HepG2 (cell line): ENCODE measurements at regions not wholly inside any gene's neighbourhood (a gene's known extent, or its start where the extent isn't known, plus 50 kb on each side); places are given as distances from the start of the nearest gene placed in this dataset.

Experiments used
- ATAC-seq: fragments of 200-7000 bp; cut with Tn5 transposase; 3 replicates; pipeline ENCODE4 v1.9.1; 2020; ENCODE audit warnings: mild to moderate bottlenecking, moderate library complexity
- BruUV-seq: library from RNA; stranded (reverse); fragments of 400-500 nt; replicated peaks from 2 replicates; lab custom pipeline; 2021; lab: Mats Ljungman, UMichigan
- CTCF ChIA-PET: fragments of 300-600 bp; formaldehyde crosslinking; extraction: SDS; loops from one replicate; lab custom pipeline; 2021; ENCODE audit warnings: low total read pairs, inconsistent platforms, low intra/inter-chr PET ratio; lab: Yijun Ruan, JAX
- POLR2A ChIA-PET: fragments of 350-600 bp; sonication (Branson Sonifier 250); formaldehyde crosslinking; loops from one replicate; lab custom pipeline; 2020; ENCODE audit warnings: antibody characterized with exemption, inconsistent platforms; lab: Yijun Ruan, JAX
- DNase-seq: peaks from one replicate; pipeline ENCODE4 v3.0.0-alpha.2; 2015; ENCODE audit warnings: low spot score
- FAIRE-seq: peaks from 3 replicates; lab custom pipeline; 2011; peaks lifted over from hg19 to GRCh38; lab: Jason Lieb, UNC
- H2AFZ ChIP-seq: one replicate; pipeline ENCODE4 v1.6.1; 2011; ENCODE audit warnings: low read length, inconsistent platforms
- H3K27ac ChIP-seq: fragments of 300-600 bp; 3 replicates; pipeline ENCODE4 v1.8.0; 2011; ENCODE audit warnings: mixed run types, mild to moderate bottlenecking, mixed read lengths, low read length, inconsistent platforms; ENCODE audit not compliant: insufficient read depth; ENCODE audit errors: extremely low read length
- H3K27me3 ChIP-seq, 2 experiments: fragments of 200-600 bp in 1 of 2; 2 replicates in 1 of 2; 3 replicates in 1 of 2; pipeline versions ENCODE4 v1.6.0 to v1.8.0; 2011; ENCODE audit warnings: low read length in 2 of 2, mild to moderate bottlenecking in 2 of 2, moderate library complexity in 2 of 2, inconsistent platforms in 1 of 2; ENCODE audit not compliant: insufficient read depth in 2 of 2, control insufficient read depth in 1 of 2
- H3K36me3 ChIP-seq, 2 experiments: fragments of 200-600 bp in 1 of 2; replicated peaks in 1 of 2; 2 replicates in 1 of 2; 3 replicates in 1 of 2; pipeline versions ENCODE4 v1.5.1 to v1.8.0; 2011; ENCODE audit warnings: low read length in 2 of 2, inconsistent platforms in 1 of 2; ENCODE audit not compliant: insufficient read depth in 2 of 2, control insufficient read depth in 1 of 2
- H3K4me1 ChIP-seq: 2 replicates; pipeline ENCODE4 v1.5.1; 2012; ENCODE audit warnings: low read length, inconsistent platforms; ENCODE audit not compliant: insufficient read depth
- H3K4me2 ChIP-seq: 2 replicates; pipeline ENCODE4 v1.6.0; 2011; ENCODE audit warnings: low read depth, low read length, inconsistent platforms
- H3K4me3 ChIP-seq, 3 experiments: fragments of 200-600 bp in 1 of 3; sonication (generic), shearing (Covaris generic) in 1 of 3; replicated peaks in 1 of 3; 2 replicates each; pipeline ENCODE4 v1.5.1; 2011 to 2016; ENCODE audit warnings: low read length in 3 of 3, inconsistent platforms in 2 of 3, low read depth in 2 of 3, mild to moderate bottlenecking in 2 of 3, control low read depth in 1 of 3, mixed read lengths in 1 of 3; ENCODE audit not compliant: insufficient read depth in 1 of 3
- H3K79me2 ChIP-seq: one replicate; pipeline ENCODE4 v1.6.1; 2011; ENCODE audit warnings: low read length, inconsistent platforms; ENCODE audit not compliant: insufficient read depth
- H3K9ac ChIP-seq: 2 replicates; pipeline ENCODE4 v1.6.0; 2011; ENCODE audit warnings: mild to moderate bottlenecking, low read depth, low read length, inconsistent platforms; ENCODE audit not compliant: insufficient read depth
- H3K9me3 ChIP-seq: 2 replicates; pipeline ENCODE4 v1.5.1; 2012; ENCODE audit warnings: mild to moderate bottlenecking, low read length
- H4K20me1 ChIP-seq: 2 replicates; pipeline ENCODE4 v1.6.0; 2011; ENCODE audit warnings: inconsistent platforms, mild to moderate bottlenecking, low read length, moderate library complexity; ENCODE audit not compliant: insufficient read depth
- BCLAF1 ChIP-seq: fragments of 450-650 bp; IDR thresholded peaks from 2 replicates; pipeline ENCODE4 v1.6.1; 2017; ENCODE audit warnings: mild to moderate bottlenecking
- DPF2 ChIP-seq: sonication (generic); formaldehyde crosslinking; IDR thresholded peaks from 2 replicates; pipeline ENCODE4 v1.4.0; 2020; ENCODE audit warnings: mild to moderate bottlenecking, low read depth, missing genetic modification reagents, borderline replicate concordance
- GMEB2 ChIP-seq: IDR thresholded peaks from 2 replicates; pipeline ENCODE4 v1.6.1; 2016; ENCODE audit warnings: missing biosample characterization, missing genetic modification reagents, low read depth
- HNRNPUL1 ChIP-seq: fragments of 200-400 bp; formaldehyde crosslinking; IDR thresholded peaks from 2 replicates; pipeline ENCODE4 v1.6.1; 2017; ENCODE audit warnings: low read depth, mild to moderate bottlenecking, low read length, moderate library complexity
- ISX ChIP-seq: sonication (generic); formaldehyde crosslinking; conservative IDR thresholded peaks from 2 replicates; pipeline ENCODE4 v1.5.0; 2020; ENCODE audit warnings: missing genetic modification reagents
- MXD3 ChIP-seq: IDR thresholded peaks from 2 replicates; pipeline ENCODE4 v1.6.1; 2016; ENCODE audit warnings: mild to moderate bottlenecking, missing biosample characterization, missing genetic modification reagents
- NFIB ChIP-seq: sonication (generic); formaldehyde crosslinking; IDR thresholded peaks from 2 replicates; pipeline ENCODE4 v1.9.0; 2021; ENCODE audit warnings: missing genetic modification reagents, mild to moderate bottlenecking, borderline replicate concordance
- SNAPC5 ChIP-seq: sonication (generic); formaldehyde crosslinking; IDR thresholded peaks from 2 replicates; pipeline ENCODE4 v1.8.1; 2023; ENCODE audit warnings: mild to moderate bottlenecking, missing genetic modification reagents, borderline replicate concordance
- SP2 ChIP-seq: sonication (generic); formaldehyde crosslinking; IDR thresholded peaks from 2 replicates; pipeline ENCODE4 v1.5.1; 2020; ENCODE audit warnings: mild to moderate bottlenecking, missing genetic modification reagents
- TFAP4 ChIP-seq: sonication (generic); IDR thresholded peaks from 2 replicates; pipeline ENCODE4 v1.6.1; 2016; ENCODE audit warnings: low read depth, borderline replicate concordance
- ZNF251 ChIP-seq: sonication (generic); formaldehyde crosslinking; IDR thresholded peaks from 2 replicates; pipeline ENCODE4 v1.9.0; 2021; ENCODE audit warnings: mild to moderate bottlenecking, missing genetic modification reagents
- ZNF280B ChIP-seq: sonication (generic); formaldehyde crosslinking; IDR thresholded peaks from 2 replicates; pipeline ENCODE4 v1.5.0; 2020; ENCODE audit warnings: missing genetic modification reagents, mild to moderate bottlenecking, borderline replicate concordance
- ZNF333 ChIP-seq: sonication (generic); formaldehyde crosslinking; IDR thresholded peaks from 2 replicates; pipeline ENCODE4 v1.4.0; 2020; ENCODE audit warnings: mild to moderate bottlenecking, missing genetic modification reagents, borderline replicate concordance
- ZNF792 ChIP-seq: IDR thresholded peaks from 2 replicates; pipeline ENCODE4 v1.6.1; 2016
- WGBS: methylation state at CpG from one replicate; pipeline ENCODE4 v1.1.6; 2017; ENCODE audit warnings: low lambda C conversion rate; 5-methylcytosine and 5-hydroxymethylcytosine counted together
- in situ Hi-C: cut with HindIII; loops from 2 replicates; pipeline ENCODE4 v1.10.0; 2017; ENCODE audit warnings: low pct_unique_long_range_greater_than_20kb; ENCODE audit not compliant: extremely low pct_ligation_motif_present
- intact Hi-C: fragments of 100-400 bp; cut with micrococcal nuclease; formaldehyde crosslinking; loops from one replicate; pipeline ENCODE4 v1.10.0; 2022; ENCODE audit not compliant: unreplicated experiment

GRCh38 chr2:16058747-16059358, 118.5 kb downstream of the MYCN start (continued):
- TF ChIP-seq HNRNPUL1 (no peak), DPF2 (CRISPR knock-in tag) (no peak)

- CTCF ChIA-PET = no interaction called here
- FAIRE-seq (no peak), ATAC-seq (peak; percentile 45), DNase-seq (no peak)
- Histone ChIP-seq H4K20me1 (no peaks in the 10 kb centered on the region), H3K4me1 (peaks cover 8% of the 10 kb centered on the region; the same call in 1 of the 2 replicates), H3K4me3 (no peak overlapping the region), H3K79me2 (no peaks in the 10 kb centered on the region), H3K9me3 (peaks cover 9% of the 10 kb centered on the region), H3K9ac (no peak overlapping the region), H2AFZ (no peak overlapping the region), H3K36me3 (no peaks in the 10 kb centered on the region), H3K4me2 (no peak overlapping the region), H3K27me3 (peaks cover 2 to 3% of the 10 kb centered on the region in 2 experiments; a peak in 2 of 5 replicates), H3K27ac (no peak overlapping the region)
- in situ Hi-C loops (no loop called here), intact Hi-C loops (no loop called here)
- POLR2A ChIA-PET = interaction anchor here (1.4 kb wide), 1 partner anchor 10 kb away, joined by 6 read pairs; no protein-coding TSS in a partner anchor
- no TSS peak for BruUV-seq
- no peak for TF ChIP-seq ISX (CRISPR knock-in tag)
- no peak for TF ChIP-seq TFAP4
- no peak for TF ChIP-seq GMEB2
- TF ChIP-seq ZNF333 (CRISPR knock-in tag) = no peak
- TF ChIP-seq SP2 (CRISPR knock-in tag) = no peak
- no peak for TF ChIP-seq BCLAF1
- TF ChIP-seq NFIB = no peak
- no peak for TF ChIP-seq ZNF251
- TF ChIP-seq SNAPC5 (CRISPR knock-in tag) = no peak
- no peak for TF ChIP-seq ZNF280B (CRISPR knock-in tag)
- no peak for TF ChIP-seq ZNF792
- TF ChIP-seq MXD3 (CRISPR knock-in tag) = no peak
- WGBS = 13% methylated on average over 5 of the region's 6 CpGs
These were observed 117.9 kb downstream of the MYCN start for GRCh38 chr2:16058256-16058655.
